GM19099 (cell line): ENCODE measurements at regions not wholly inside any gene's neighbourhood (a gene's known extent, or its start where the extent isn't known, plus 50 kb on each side); places are given as distances from the start of the nearest gene placed in this dataset.

Source experiments
- POLR2A ChIP-seq: IDR thresholded peaks from 3 replicates; pipeline ENCODE4 v1.6.1; 2011; ENCODE audit warnings: low read depth; ENCODE audit not compliant: insufficient read length; ENCODE audit errors: extremely low read depth

DNA sequence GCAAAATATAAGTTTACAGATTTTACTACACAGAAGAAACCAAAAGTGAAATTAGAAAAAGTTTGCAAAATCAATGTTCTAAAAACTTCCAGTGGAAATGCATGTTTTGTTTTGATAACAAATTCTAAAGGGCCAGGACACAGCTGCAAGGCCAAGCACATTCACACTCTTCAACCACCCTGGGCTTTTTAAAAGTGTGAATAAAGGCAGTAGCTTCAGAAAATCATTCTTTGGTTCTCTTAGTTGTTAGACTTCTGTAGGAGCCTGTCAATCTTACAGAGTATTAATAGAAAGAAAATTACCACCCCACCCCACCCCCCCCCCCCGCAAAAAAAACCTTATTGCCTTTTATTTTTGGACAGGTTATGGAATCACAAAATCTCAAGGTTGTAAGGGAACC lies 105.2 kb upstream of the EGLN3 start:
- no peak for TF ChIP-seq POLR2A

DNA sequence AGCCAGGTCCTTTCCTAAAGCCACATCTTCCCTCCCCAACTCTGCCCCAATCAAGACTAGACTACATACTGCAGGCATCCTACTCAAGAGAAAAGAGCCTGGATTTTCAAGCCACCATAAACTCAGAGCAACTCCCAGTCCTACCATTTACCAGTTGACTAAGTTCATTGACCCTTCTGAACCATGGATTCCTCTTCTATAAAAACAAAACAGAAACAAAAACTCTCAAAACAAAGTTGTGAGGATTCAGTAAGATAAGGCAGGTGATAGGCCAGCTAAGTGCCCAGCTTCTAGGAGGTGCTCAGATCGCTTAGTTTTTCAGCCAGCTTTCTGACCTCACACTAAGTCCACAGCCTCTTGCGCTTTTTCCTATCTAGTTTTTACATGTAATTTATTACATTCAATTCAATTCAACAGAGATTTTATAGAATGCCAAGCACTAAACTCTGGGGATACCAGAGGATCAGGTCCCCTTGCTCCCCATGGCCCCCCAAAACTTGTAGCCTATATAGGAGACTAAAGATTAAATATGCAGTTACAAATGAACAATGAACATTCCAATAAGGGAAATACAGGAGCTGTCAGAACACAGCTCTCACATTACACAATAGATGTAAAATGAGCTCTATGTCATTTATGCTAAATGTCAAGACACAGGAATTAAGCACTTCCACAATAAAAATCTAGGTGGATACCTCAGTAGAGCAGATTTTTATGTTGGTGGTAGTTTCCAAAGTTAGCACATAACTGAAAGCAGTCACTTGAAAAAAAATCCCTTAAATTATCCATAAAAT lies 104.5 kb upstream of the EGLN3 start:
- no peak for TF ChIP-seq POLR2A

DNA sequence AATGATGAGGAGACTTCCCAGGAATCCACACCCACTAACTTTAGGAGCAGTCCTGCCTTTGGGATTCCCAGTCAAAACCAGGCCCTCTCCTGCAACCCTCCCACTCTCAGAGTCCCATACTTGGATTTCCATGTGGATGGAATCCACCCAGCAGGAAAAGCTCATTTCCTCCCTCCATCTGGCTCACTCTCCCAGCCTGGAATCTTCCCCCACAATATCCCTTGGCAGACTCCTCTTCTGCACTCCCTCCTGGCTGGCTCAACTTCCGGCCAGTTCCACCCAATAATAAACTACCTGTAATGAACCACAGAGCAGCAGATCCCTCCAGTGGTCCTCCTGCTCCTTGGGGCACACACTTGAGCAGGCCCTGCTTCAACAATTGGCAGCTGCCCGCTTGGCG lies 102.8 kb upstream of the EGLN3 start:
- TF ChIP-seq POLR2A, result no peak

GRCh38 chr14:34052658-34053014 lies 101.8 kb upstream of the EGLN3 start:
- TF ChIP-seq POLR2A, result no peak

GRCh38 chr14:34051966-34052657 lies 101.2 kb upstream of the EGLN3 start:
- no peak for TF ChIP-seq POLR2A

- no peak for TF ChIP-seq POLR2A
Observed at GRCh38 chr14:34050606-34051005, 99.7 kb upstream of the EGLN3 start.

DNA sequence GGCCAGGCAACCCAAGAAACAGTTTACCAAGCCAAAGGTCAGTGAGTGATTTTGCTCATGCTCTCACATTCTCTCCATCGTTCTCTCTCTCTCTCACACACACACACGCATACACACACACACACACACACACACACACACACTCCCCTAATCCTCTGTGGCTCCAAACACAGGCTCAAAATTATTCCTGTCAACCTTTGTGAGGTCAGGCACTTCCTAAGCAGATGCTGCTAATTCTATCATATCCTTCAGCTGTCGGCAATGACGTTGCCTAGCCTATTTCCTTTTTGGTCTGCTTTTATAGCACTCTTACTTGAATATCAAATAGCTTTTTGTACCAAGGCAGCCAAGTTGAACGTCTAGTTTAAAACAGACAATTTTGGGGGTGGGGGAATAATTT lies 98.9 kb upstream of the EGLN3 start:
- no peak for TF ChIP-seq POLR2A

- TF ChIP-seq POLR2A, result no peak
Observed at GRCh38 chr14:34046799-34047520, 96.1 kb upstream of the EGLN3 start.

DNA sequence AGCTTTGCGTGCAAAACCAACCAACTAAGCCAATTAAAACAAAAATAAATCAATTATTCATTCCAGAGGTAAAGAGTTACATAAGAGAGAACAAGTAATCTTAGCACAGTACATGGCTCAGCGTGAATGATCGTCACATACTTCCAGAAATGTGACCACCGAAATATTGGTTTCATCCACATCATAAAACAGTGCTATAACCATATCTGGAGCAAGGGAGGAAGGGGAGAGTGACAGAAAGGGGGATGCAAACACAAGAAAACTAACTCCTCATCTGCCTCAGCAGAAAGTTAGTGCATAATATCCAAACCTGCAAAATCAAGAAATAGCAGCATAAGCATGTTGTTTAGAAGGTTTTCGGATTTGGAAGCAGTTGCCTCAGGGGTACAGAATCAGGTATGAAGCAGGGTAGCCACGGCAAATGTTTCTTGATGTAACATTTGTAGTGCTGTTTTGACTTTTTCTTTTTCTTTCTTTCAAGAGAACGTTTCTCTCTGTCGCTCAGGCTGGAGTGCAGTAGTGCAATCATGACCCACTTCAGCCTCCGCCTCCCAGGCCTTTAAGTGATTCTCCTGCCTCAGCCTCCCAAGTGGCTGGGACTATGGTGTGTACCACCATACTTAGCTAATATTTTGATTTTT lies 93.9 kb upstream of the EGLN3 start:
- no peak for TF ChIP-seq POLR2A

- TF ChIP-seq POLR2A, result no peak
Observed at GRCh38 chr14:34044373-34044637, 93.4 kb upstream of the EGLN3 start.

DNA sequence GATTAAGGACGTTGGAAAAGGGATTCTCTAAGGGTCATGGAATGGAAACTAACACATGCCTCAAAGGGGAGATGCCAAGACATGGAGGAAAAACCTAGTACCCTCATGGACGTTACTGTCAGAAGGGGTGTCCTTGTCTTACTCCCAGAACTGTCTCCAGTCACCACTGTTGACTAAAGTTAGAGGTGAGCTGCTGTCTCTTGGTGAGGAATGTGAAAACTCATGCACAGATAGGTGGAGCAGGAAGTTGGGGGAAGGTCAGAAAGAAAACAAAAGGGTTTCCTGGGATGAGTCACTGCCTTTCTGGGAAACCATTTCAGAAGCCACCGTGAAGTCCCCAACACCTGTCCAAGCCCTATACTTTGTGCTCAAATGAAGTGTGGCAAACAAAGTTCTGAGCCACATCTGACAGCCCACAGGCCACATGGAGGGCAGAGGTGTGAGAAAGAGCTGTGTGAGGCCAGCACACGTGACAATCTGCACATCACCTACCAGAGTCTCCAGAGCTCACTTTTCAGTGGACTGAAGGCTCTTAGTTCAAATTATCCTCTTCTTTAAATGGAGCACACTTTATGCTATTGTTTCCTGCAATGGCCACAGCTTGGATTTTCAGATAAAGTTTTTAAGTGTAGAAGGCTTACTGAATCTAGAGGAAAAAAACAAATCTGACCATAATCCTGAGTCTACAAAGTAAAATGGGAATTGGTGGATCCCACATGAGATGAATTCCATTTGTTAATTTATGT lies 92.9 kb upstream of the EGLN3 start:
- no peak for TF ChIP-seq POLR2A

GRCh38 chr14:34041220-34041619 lies 90.3 kb upstream of the EGLN3 start:
- TF ChIP-seq POLR2A, result no peak

DNA sequence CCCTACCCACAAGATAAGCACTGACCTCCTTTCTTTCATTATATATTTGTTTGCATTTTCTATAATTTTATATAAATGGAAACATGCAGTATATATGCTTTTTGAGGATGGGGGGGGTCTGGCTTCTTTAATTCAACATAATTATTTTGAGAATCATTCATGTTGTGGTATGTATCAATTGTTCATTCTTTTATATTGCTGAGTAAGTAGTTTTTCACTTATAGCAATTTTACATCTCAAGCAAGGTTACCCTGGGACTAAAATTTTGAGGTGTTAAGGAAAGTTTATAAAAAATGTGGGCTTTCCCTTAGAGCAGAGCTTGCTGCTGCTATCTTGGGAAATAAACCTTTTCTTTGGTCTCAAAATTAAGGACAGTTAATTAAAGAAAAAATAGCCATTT lies 89.9 kb upstream of the EGLN3 start:
- TF ChIP-seq POLR2A, result no peak

DNA sequence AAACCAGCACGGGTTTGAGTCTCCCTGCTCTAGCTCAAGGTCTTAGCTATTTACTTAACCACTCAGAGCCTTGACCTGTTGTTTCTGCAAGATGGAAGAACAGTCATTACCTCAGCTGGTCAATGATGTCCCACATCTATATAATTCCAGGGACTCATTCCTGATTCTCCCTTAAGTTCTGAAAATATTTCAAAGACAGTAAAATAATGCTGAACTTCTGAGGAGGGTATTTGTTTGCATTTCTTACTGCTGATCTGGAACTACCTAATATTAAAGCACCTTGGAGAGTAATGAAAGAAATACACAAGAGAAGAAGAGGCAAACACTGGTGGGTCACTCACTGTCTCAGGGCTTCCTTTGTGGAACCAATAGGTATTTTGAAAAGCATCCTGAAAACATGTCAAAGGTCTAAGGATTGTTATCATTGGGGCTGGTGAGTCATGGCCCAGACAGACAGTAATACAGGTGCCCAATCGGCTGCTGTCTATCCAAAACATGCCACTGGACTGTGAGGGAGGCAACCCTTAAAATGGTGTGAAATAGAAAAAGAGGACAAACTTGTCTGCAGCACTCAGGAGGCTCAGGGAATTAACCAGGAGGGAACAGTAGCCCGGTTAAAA lies 88.7 kb upstream of the EGLN3 start:
- TF ChIP-seq POLR2A, result no peak

DNA sequence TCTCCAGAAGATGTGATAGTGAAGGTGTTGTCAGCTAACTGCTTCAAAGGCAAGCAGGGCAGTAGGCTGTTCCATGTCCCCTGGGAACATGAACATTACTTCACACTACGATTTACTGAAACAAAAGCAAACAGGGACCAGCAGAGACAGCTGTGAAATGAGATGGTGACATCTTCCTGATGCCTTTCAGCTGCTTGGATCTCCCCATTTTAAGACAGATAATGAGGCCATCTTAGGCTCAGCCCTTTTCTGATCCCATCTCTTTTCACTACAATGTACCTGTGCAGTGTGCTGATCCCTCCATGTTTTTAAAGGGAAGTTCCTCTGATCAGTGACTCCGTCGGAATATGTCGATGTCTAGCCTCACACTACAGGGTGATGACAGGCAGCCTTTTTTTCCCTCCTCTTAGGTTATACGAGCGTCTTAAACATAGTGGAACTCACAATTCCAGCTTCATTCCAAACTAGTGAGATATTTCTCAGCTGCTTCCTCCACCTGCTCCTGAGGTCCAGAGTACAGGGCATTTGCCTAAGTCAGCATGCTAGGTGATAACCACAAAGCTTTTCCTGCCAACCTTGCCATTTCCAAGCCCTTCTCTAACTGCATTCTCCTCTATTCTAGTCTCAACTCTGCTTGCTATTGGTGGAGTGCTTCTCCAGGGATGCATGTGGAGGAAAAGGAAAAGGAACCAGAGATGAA lies 87.6 kb upstream of the EGLN3 start:
- no peak for TF ChIP-seq POLR2A

GRCh38 chr14:34036319-34036766 lies 85.5 kb upstream of the EGLN3 start:
- TF ChIP-seq POLR2A, result no peak
